ENCODE measurements at regions not wholly inside any gene's neighbourhood (a gene's known extent, or its start where the extent isn't known, plus 50 kb on each side); places are given as distances from the start of the nearest gene placed in this dataset.

DNA sequence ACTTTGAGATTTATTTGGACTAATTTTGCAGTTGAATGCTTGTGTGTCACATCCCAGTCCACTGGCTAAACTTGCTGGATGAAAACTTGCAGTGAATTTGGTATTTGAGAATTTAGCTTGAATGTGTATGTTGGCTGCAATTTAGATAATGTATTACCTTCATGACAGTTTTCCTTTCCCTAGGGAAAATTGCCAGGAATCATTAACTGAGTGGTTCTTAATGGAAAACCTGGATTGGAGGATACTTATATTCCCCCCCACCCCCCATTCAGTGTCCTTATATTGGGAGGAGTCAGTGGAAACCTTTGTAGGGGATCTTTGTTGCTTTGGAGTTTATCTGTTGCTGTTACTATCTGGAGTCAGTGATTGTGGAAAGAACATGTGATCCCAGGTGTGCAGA lies 67.6 kb downstream of the KPNA2 start:
- H3K4me3 ChIP-seq (ENCODE audit: low read depth in 2 of 2, low read length in 1 of 2): peak overlapping the region; percentile 80 to 85; a peak in 3 of 4 replicates
- POLR2A ChIA-PET: no interaction called here

DNA sequence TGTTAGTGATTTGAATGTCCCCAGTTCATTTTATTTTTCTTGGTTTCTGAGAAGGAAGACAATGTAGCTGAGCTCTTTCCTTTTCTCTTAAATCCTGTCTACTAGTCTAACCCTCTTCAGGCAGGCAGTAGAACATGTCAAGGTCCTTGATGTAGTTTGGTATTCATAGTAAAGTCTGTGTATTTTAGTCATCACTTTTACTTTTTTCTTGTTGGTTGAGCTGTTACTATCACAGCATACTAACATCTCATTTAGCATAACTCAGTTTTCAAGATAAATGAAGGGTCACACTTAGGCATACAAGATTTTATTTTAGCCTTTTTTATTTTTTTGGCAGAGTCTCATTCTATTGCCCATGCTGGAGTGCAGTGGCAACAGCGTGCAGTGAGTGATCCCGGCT lies 70.5 kb downstream of the KPNA2 start:
- H3K27ac ChIP-seq (ENCODE audit: low read depth in 2 of 2, low read length in 1 of 2): no peak overlapping the region

More for the DNA sequence above, 67.6 kb downstream of the KPNA2 start:
- peaks cover 7% of the 10 kb centered on the region; the same call in 1 of the 2 replicates for H3K9me3 ChIP-seq
- peak; percentile 28 for DNase-seq
- peak overlapping the region; percentile 98 for H3K4me2 ChIP-seq
- H3F3A ChIP-seq (replicated peaks; ENCODE audit: insufficient read depth): peaks cover 12% of the 10 kb centered on the region
- no peaks in the 10 kb centered on the region for H4K20me1 ChIP-seq (ENCODE audit: insufficient read depth)
- CTCF ChIA-PET: interaction anchor here (1.5 kb wide), 1 partner anchor 64 kb away, joined by 5 read pairs; no protein-coding TSS in a partner anchor
- no peak overlapping the region for H3K27ac ChIP-seq (ENCODE audit: low read depth in 2 of 2, low read length in 1 of 2)
- peak overlapping the region; percentile 90; the same call in 1 of the 2 replicates for H3K9ac ChIP-seq
- no peak overlapping the region for H2AFZ ChIP-seq (ENCODE audit: low read depth)
- no peaks in the 10 kb centered on the region for H3K9me2 ChIP-seq
- H3K79me2 ChIP-seq (ENCODE audit: insufficient read depth): peaks cover 53% of the 10 kb centered on the region
- TF ChIP-seq, protein P1, sequence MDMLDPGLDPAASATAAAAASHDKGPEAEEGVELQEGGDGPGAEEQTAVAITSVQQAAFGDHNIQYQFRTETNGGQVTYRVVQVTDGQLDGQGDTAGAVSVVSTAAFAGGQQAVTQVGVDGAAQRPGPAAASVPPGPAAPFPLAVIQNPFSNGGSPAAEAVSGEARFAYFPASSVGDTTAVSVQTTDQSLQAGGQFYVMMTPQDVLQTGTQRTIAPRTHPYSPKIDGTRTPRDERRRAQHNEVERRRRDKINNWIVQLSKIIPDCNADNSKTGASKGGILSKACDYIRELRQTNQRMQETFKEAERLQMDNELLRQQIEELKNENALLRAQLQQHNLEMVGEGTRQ (IDR thresholded peaks at IDR 0.05; ENCODE audit: borderline replicate concordance, low read depth, low read length): no peak
- TF ChIP-seq SMC3 (IDR thresholded peaks at IDR 0.05; ENCODE audit: low read depth, low read length) (no peak), ELF1 (IDR thresholded peaks at IDR 0.05) (no peak)
- TF ChIP-seq, protein P2, sequence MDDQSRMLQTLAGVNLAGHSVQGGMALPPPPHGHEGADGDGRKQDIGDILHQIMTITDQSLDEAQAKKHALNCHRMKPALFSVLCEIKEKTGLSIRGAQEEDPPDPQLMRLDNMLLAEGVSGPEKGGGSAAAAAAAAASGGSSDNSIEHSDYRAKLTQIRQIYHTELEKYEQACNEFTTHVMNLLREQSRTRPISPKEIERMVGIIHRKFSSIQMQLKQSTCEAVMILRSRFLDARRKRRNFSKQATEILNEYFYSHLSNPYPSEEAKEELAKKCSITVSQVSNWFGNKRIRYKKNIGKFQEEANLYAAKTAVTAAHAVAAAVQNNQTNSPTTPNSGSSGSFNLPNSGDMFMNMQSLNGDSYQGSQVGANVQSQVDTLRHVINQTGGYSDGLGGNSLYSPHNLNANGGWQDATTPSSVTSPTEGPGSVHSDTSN (IDR thresholded peaks at IDR 0.05): no peak
- H3K4me1 ChIP-seq (ENCODE audit: control insufficient read depth in 1 of 2, insufficient read depth in 2 of 2, low read depth in 1 of 2, low read length in 1 of 2): peaks cover 0 to 9% of the 10 kb centered on the region in 2 experiments; a peak in 3 of 4 replicates
- H3K36me3 ChIP-seq (replicated peaks in 1 of 2; ENCODE audit: control insufficient read depth in 1 of 2, insufficient read depth in 2 of 2, low read length in 1 of 2): peaks cover 0 to 27% of the 10 kb centered on the region in 2 experiments
- no peaks in the 10 kb centered on the region for H3K27me3 ChIP-seq (ENCODE audit: insufficient read depth)

More for the DNA sequence above, 70.5 kb downstream of the KPNA2 start:
- Histone ChIP-seq H3K4me1 (ENCODE audit: control insufficient read depth in 1 of 2, insufficient read depth in 2 of 2, low read depth in 1 of 2, low read length in 1 of 2) (peaks cover 0 to 6% of the 10 kb centered on the region in 2 experiments; a peak in 3 of 4 replicates), H3K9ac (no peak overlapping the region), H3K9me3 (peaks cover 13% of the 10 kb centered on the region; the same call in 1 of the 2 replicates), H3K27me3 (ENCODE audit: insufficient read depth) (no peaks in the 10 kb centered on the region), H2AFZ (ENCODE audit: low read depth) (no peak overlapping the region), H3K79me2 (ENCODE audit: insufficient read depth) (peaks cover 83% of the 10 kb centered on the region), H3K4me3 (ENCODE audit: low read depth in 2 of 2, low read length in 1 of 2) (no peak overlapping the region), H3K9me2 (no peaks in the 10 kb centered on the region), H3K36me3 (replicated peaks in 1 of 2; ENCODE audit: control insufficient read depth in 1 of 2, insufficient read depth in 2 of 2, low read length in 1 of 2) (peaks cover 0 to 34% of the 10 kb centered on the region in 2 experiments), H4K20me1 (ENCODE audit: insufficient read depth) (no peaks in the 10 kb centered on the region), H3F3A (replicated peaks; ENCODE audit: insufficient read depth) (peaks cover 12% of the 10 kb centered on the region), H3K4me2 (no peak overlapping the region)
- ChIA-PET POLR2A (no interaction called here), CTCF (interaction anchor here (0.7 to 1.2 kb wide), 4 partner anchors 11 to 281 kb away, joined by 3 to 4 read pairs (median 3); no protein-coding TSS in a partner anchor)
- no peak for DNase-seq
- WGBS (ENCODE audit: low lambda C conversion rate): 91% methylated on average over 2 of the region's 2 CpGs
- TF ChIP-seq NRF1 (IDR thresholded peaks at IDR 0.05; ENCODE audit: low read depth, low read length): no peak
- TF ChIP-seq, protein P3, sequence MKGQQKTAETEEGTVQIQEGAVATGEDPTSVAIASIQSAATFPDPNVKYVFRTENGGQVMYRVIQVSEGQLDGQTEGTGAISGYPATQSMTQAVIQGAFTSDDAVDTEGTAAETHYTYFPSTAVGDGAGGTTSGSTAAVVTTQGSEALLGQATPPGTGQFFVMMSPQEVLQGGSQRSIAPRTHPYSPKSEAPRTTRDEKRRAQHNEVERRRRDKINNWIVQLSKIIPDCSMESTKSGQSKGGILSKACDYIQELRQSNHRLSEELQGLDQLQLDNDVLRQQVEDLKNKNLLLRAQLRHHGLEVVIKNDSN (IDR thresholded peaks at IDR 0.05; ENCODE audit: borderline replicate concordance, low read depth): no peak
- TF ChIP-seq MEF2A (IDR thresholded peaks at IDR 0.05; ENCODE audit: borderline replicate concordance, low read depth): no peak
- TF ChIP-seq, protein P4, sequence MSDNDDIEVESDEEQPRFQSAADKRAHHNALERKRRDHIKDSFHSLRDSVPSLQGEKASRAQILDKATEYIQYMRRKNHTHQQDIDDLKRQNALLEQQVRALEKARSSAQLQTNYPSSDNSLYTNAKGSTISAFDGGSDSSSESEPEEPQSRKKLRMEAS (IDR thresholded peaks at IDR 0.05; ENCODE audit: low read depth): no peak
- TF ChIP-seq, protein P1 (IDR thresholded peaks at IDR 0.05; ENCODE audit: borderline replicate concordance, low read depth, low read length): no peak
- no peak for TF ChIP-seq MXI1 (IDR thresholded peaks at IDR 0.05; ENCODE audit: low read depth, low read length)
- TF ChIP-seq, protein P5, sequence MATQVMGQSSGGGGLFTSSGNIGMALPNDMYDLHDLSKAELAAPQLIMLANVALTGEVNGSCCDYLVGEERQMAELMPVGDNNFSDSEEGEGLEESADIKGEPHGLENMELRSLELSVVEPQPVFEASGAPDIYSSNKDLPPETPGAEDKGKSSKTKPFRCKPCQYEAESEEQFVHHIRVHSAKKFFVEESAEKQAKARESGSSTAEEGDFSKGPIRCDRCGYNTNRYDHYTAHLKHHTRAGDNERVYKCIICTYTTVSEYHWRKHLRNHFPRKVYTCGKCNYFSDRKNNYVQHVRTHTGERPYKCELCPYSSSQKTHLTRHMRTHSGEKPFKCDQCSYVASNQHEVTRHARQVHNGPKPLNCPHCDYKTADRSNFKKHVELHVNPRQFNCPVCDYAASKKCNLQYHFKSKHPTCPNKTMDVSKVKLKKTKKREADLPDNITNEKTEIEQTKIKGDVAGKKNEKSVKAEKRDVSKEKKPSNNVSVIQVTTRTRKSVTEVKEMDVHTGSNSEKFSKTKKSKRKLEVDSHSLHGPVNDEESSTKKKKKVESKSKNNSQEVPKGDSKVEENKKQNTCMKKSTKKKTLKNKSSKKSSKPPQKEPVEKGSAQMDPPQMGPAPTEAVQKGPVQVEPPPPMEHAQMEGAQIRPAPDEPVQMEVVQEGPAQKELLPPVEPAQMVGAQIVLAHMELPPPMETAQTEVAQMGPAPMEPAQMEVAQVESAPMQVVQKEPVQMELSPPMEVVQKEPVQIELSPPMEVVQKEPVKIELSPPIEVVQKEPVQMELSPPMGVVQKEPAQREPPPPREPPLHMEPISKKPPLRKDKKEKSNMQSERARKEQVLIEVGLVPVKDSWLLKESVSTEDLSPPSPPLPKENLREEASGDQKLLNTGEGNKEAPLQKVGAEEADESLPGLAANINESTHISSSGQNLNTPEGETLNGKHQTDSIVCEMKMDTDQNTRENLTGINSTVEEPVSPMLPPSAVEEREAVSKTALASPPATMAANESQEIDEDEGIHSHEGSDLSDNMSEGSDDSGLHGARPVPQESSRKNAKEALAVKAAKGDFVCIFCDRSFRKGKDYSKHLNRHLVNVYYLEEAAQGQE (IDR thresholded peaks at IDR 0.05; ENCODE audit: low read depth, low read length): no peak
- no peak for TF ChIP-seq SMC3 (IDR thresholded peaks at IDR 0.05; ENCODE audit: low read depth, low read length)
- no peak for TF ChIP-seq FOXM1 (IDR thresholded peaks at IDR 0.05; ENCODE audit: low read depth)
- no peak for TF ChIP-seq POLR2AphosphoS5 (IDR thresholded peaks at IDR 0.05; ENCODE audit: low read depth, low read length)

Measured in SK-N-SH (cell line).